Globus pallidus (tissue), 1 donor: ENCODE measurements at regions not wholly inside any gene's neighbourhood (a gene's known extent, or its start where the extent isn't known, plus 50 kb on each side); places are given as distances from the start of the nearest gene placed in this dataset.

Source experiments
- DNase-seq: peaks from one replicate; pipeline ENCODE4 v3.0.0-alpha.2; 2015; ENCODE audit warnings: low spot score

DNA sequence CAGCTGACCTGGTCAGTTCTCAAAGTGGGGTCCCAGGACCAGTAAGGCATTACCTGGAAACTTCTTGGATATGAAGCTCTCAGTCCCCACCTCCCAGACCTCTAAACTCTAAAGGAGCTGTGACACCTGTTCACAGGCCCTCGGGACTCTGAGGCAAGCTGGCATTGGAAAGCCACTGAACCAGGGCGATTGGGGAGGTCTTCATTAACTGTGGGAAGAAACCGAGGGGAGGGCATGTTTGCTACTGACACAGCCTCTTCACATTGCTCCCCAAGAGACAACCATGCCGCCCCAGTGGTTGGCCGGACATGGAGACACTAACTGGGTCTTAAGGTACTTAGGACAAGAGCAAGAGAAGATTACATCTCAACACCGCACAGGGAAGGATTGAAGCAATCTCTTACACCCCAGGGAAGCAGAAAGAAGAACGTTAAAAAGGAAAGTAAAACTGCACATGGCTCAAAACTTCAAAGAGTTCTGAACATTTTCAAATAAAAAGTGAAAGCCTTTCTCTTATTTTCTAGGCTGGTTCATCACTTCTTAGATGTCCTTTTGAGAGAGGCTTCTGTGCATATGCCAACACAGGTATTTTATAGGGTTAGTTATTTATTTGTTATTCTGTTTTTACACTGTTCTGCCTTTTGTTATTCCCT lies 210.0 kb upstream of the CST7 start:
- no peak for DNase-seq

DNA sequence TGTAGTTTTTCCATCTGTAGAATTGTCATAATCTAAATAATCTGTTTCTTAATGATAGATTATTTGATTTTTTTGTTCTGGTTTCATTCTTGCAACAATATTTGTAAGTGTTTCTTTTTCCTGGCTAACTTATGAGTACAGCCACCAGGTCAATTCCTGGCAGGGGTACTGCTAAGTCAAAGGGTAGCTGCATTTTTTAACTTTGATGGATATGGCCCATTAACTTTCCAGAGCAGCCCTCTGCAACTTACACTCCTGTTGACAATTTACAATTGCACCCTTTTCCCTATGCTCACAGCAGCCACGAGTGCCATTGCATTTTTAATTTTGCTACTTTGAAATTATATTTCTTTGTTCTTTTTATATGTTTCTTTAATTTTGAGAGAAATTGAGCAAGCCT lies 209.3 kb upstream of the CST7 start:
- no peak for DNase-seq

DNA sequence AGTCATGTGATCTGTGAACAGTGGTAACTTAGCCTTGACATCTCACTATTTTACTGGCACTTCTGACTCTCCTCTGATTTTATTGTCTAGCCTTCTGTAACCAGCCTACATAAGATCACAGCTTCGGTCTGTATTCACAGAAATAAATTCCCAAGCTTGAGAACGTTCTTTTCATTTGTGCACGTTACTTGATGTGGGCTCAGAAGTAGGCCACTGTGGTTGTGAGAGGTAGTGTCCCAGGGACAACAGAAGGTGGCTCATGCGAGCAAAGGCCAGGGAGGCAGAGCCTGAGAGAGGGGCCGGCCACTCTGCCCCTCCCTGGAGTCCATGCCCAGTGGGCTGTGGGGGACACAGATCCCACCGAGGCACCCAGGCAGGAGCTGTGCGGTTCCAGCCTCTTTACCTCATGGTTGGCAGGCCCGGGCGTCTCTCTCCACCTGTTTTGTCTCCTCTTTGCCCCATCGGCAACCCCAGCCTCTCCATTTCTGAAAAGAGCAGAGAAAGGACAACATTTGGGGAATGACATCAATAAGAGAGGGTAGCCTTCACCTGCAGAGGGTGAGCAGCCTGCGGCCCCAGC lies 207.5 kb upstream of the CST7 start:
- DNase-seq = no peak

DNA sequence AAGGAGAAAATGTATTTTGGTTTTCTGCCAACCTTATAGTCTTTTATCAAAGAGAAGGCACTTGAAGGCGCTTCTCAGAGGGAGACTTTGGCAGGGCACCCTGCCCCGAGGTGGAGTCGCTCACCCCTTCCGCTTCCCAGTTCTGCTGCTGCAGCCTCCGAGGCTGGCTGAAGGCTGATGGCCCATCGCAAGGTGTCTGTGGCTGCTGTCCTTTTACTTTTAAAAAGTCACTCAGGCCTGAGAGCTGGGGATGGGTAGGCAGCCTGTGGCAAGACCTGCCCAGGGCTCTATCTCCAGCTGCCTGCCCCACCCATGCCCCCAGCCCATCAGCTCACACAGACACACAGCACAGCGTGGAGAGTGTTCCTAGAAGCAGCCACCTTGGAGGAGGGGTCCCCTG lies 206.6 kb upstream of the CST7 start:
- no peak for DNase-seq

DNA sequence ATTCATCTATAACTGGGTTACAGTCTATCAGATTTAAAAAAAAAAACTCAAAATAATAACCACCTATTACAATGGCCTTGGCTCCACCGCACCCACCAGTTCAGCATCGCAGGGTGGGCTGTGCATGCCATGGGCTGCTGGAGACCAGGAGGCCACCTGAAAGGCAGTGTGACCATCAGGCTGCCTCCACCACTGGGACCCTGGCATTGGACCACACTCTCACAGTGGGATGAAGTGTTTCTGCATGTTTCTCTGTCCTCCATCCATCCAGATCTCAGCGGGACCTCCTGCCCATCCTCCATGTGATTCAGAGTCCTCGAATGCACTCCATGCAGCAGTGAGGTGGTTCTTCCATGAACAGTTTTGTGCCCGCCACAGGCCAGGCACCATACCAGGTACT lies 206.1 kb upstream of the CST7 start:
- DNase-seq = no peak

DNA sequence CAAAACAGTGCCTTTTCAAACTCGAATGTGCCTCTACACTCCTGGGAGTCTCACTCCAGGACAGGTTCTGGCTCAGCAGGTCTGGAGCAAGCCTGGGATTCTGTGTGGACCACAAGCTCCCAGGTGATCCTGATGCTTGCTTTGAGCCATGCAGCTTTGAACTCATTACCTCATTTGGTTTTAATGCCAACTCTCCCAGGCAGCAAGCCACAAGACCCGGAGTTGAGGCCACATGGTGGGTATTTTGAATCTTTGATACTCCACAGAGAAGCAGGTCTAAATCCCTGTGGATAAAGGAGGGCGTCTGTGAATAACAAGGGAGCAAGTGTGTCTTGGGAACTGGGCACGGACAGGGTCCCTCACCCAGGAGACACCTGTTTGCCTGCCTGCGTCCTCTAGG lies 205.4 kb upstream of the CST7 start:
- no peak for DNase-seq

DNA sequence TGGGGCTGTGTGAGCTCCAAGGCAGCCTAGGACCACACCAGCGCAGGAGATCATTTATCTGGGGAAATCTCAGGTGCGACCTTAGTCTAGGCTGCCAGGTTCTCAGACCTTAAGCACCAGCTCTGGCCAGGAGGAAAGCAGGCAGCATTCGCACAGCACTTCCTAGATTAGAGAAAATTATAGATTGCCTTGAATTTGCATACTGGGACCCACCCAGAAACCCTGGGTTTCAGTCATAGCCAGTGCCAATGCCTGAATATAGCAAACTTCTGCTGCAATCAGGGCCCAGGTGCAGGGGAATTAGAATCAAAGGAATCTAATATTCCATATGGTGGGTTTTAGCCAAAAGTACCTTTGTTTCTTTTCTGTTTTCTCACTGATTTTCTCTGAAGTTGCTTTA lies 204.3 kb upstream of the CST7 start:
- no peak for DNase-seq

DNA sequence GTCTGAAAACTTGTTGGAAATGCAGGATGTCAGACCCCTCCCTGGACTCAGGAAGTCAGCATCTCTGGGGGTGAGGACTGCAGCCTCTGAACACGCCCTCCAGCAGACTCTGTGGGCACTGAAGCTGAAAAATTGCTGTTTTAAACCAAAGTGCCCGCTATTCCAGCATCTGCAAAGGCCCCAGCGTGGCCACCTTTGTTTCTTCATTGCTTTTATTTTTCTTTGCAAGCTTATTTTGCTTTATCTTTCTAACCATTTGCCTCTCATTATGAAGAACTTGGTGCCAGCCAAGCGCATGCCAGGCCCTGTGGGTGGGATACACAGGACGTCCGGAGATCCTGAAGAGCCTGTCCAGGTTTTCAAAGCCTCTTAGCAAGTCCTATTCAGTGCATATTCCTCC lies 203.9 kb upstream of the CST7 start:
- DNase-seq = no peak

DNA sequence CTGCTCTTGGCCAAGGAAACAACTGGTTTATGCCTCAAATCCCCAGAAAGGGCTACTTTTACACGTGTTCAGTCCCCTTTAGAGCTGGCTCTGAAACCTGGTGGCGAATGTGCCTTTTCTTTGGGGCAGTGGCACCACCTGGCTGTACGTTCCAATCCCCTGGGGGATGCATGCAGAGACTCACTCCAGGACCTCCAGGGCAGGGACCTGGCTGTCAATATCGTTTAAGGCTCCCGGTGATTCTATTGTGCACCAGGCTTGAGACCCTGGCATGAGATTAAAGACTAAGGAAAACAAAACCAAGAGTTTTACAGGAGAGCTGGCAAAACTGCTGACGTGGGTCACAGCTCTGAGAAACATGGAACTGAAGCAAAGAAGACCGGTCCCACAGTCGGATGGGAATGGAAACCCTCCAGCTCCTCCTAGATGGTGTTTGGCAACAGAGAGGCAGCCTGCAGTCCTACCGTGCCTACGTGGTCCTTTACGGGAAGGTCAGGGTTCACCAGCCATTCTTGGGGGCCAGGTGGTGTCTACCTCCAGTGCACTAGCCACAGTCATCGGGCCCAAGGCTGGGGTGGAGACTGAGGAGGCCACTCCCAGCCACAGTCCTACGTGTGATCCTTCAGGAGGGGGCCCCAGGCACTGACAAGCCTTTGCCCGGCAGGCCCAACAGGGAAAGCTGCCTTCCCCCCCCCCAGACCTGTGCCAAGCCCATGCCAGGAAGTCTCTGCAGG lies 203.3 kb upstream of the CST7 start:
- DNase-seq = no peak

DNA sequence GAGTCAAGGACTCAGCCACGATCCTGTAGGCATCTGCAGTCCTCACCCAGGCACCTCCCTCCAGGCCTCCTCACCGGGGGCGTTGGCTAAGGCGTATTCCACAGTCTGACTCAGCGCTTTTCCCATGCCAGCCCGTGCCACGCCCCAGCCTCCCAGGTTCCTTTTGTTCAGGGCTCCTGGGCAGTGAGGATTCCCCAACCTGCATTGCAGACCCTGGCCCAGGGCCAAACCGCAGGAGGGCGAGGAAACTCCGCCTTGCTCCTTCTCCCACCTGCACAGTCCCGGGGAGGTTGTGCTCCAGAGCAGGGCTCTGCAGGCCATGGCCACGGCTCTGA lies 202.8 kb upstream of the CST7 start:
- no peak for DNase-seq

DNA sequence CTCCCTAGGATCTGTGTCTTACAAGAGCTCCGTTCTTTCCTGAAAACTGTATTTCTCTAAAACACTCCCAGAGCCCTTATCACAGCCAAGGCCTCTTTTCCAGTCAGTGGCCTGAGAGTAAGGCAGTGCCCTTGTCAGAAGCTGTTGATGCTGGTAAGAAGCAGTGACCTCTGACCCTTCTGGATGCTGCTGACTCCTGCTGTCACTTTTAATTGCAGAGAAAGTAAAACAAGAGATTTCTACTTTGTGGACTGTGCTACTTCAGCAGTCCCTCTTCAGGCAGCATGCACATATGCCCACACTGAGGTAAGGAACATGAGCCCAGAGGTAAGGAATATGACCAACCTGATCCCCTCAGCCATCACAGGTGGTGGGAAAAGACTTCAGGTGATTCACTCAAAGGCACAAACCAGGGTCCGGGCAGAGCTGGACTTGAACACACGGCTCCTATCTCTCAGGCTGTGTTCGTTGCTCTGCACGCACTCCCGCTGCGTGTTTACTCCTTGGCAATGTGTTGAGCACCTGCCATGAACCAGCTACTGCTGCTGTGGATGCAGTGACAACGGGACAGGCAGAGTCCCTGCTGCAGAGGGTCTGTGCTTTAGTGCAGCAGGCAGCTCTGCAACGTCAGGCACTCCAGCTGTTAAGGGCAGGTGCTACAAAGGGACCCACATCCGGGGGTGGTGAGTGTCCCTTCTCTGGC lies 201.9 kb upstream of the CST7 start:
- no peak for DNase-seq

DNA sequence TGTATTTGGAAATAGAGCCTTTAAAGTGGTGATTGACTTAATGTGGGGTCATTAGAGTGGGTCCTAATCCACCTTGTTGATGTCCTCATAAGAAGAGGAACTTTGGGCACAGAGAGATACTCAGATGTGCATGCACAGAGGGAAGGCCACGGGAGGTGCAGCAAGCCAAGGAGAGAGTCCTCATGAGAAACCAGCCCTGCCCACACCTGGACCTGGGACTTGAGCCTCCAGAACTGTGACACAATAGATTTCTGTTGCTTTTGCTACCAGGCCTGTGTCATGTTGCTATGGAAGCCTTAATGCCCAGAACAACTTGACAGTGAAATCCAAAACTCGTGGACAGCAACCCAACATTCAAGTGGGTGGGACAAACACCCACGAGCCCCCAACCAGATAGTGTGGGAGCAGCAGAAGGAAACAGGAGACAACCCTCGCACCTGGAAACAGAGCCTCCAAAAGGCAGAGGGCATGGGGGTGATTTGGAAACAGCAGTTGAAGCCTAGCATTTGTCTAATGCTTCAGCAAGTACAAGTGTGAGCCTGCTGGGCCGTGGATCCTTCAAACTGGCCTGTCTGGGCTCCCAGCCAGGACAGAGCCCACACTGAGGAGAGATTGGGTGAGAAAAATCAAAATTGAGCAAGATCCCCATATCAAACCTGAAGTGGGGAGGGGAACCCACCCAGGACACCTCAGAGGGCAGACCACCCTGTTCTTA lies 201.0 kb upstream of the CST7 start:
- DNase-seq = no peak

DNA sequence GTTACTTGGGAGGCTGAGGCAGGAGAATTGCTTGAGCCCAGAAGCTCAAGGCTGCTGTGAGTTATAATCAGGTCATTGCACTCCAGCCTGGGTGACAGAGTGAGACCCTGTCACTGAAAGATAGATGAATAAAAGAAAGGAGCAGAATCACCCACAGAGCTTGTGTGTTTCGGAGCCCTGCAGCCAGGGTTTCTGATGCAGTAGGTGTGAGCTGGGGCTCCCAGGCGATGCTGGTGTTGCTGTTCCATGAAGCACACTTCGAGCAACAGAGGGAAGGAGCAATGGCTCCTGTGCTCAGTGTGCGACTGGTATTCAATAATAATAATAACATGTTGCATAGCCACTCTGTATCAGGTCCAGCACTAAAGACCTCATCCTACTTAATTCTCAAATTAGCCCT lies 197.5 kb upstream of the CST7 start:
- no peak for DNase-seq

DNA sequence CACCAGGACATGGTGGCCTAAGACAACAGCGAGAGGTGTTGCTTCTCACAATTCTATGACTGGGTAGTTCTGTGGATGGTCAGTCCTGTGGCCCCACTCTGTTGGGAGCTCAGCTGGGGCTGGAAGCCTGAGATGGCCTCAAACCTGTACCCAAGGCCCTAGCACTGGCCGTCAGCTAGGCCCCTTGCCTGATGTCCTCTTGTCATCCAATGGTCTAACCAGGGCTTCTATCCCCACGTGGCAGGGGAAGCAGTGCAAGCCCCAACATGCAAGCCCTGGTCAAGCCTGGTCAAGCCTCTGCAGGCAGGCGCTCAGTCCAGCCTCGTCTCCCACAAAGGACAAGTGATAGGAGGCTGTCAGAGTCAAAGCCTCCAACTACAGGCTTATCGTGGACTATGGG lies 196.5 kb upstream of the CST7 start:
- DNase-seq = no peak

DNA sequence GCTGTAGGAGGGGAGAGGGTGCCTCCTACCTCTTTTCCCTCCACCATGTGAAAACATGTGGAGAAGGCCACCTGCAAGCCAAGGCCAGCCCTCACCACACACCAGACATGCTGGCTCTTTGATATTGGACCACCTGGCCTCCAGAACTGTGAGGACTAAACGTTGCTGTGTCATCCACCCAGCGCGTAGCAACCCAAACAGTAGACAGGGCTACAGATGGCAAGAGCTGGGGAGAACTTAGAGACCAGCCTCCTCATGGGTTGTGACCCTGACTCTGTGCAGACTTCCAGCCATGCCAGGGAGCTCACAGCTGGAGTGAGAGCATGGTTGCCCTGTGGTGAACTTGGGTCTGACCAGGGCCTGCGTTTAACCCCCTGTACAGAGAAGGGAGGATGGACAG lies 195.9 kb upstream of the CST7 start:
- DNase-seq = no peak

DNA sequence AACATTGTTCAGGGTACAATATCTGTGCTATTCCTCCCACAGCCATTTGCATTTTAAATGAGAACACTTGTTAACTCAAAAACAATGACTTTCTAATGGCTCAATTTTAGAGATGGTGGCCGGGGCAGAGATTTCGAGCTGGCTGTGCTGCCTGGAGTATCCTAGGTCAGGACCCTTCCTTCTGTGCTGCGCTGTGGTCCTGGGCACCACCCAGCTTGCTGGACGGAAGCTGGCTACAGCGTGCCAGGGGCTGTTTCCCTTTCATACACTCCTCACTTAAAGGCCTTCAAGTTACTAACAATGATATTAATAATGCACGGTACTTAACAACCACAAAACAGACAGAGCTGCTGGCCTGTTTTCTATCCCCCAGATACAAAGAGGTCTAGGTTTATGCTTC lies 194.4 kb upstream of the CST7 start:
- DNase-seq = peak; percentile 31

DNA sequence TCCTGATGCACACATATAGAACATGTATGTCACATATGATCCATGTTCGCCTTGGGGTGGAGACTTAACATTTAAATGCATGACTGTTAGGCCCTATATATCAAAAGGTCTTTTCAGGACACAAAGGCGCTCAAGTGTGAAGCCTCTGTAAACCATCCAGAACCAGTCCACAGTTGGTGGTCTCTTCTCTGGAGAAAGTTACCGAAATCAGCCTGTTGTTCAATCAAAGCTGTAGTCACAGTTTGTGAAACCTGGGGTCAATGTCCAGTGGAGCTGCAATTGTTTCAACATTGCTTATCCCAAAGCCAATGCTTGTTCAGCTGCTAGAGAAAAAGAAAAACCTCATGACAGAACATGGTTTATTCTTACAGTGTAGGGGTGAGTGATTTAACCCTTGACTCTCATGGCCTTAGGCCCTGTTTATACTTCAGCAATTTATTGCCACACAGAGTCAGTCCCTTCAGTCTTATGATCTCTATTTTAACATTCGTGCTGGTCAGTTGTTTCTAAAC lies 193.6 kb upstream of the CST7 start:
- DNase-seq = peak; percentile 15

DNA sequence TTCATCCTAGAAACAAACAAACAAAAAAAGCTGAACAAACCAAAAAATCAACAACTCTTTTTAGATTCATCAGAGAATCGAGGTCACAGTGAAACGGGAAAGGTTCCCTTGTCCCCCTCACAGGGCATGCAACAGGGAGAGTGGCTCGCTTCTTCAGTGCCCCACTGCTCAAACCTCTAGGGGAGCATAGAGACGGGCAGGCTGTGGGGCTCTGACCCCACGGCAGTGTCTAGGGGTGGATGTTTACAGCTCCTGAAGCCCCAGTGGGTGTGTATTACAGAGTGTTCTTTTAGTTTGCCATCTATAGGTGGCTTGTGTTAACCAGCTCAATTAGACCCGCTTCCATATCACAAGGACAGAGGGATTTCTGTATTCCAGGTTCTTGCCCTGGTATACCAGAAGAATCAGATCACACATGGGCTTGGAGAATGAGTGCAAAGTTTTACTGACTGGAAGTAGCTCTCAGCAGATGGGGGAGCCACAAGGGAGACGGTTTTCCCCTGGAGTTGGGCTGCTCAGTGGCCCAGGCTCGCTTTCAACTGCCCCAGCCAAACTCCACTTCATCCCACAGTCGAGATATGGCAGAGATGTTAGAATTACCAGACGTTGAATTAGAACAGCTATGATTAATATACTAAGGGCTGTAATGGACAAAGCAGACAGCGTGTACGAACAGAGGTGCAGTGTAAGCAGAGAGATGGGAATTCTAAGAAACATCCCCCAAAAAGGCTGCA lies 192.6 kb upstream of the CST7 start:
- no peak for DNase-seq

DNA sequence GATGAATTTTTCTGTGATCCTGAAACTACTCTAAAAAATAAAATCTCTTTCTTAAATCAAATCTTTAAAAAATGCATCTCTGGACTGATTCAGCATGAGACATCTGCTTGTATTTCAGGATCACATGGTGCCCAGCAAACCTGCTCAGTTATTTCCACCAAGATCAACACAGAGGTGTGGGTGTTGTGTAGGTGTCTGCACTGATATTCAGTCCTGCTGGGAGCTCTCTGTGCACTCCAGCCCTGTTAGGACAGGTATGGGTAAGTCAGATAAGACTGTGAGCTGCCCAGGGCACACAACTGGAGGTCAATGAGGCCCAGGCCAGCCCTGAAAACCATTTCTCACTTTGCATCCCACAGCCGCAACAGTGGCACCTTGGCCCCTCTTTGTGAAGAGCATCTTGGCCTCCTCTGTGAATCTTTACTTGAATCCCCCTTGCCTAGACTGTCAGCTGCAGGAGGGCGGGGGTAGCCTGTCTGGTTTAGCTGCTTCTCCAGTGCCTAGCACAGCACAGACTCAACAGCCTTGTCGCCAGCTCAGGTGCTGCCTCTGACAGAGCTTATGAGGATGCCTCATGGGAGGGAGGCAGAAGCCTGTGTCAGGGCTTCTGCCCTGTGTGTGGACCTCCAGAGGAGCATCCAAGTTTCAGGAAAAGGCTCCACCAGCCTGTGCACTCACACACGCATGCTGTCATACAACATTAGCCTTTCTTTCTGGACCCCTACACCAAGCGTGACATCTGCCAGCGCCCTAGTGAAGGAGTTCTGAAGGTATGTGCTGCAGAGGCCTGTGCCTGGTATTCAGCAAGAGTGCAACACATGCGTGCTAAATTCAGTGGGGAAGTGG lies 187.6 kb upstream of the CST7 start:
- no peak for DNase-seq

DNA sequence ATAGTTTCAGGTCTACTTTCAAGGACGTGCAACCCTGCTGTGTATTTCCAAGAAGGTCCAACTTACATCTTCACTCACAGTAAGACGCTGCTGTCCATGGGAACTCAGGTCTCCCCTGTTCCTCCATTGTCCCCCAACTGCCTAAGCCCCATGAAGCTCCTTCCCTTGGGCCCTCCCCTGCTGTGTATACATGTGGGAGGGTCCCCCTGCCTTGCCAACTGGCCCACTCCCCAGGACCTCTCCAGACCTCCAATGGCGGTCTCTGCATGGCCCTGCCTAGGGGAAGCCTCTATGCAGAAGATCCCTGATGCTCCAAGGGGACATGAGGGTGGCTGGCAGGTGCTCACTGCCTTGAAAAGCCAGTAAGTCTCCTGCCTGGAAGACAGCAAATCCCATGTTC lies 186.7 kb upstream of the CST7 start:
- DNase-seq = no peak
